HEK293T (cell line): ENCODE measurements at regions not wholly inside any gene's neighbourhood (a gene's known extent, or its start where the extent isn't known, plus 50 kb on each side); places are given as distances from the start of the nearest gene placed in this dataset.

Experiments
- ARNT ChIP-seq: fragments of 450-650 bp; IDR thresholded peaks from 2 replicates; pipeline ENCODE4 v1.6.1; 2017; ENCODE audit warnings: mild to moderate bottlenecking
- FOXA1 ChIP-seq: fragments of 450-650 bp; IDR thresholded peaks from 2 replicates; pipeline ENCODE4 v1.6.1; 2016; ENCODE audit warnings: mild to moderate bottlenecking
- FOXM1 ChIP-seq: fragments of 450-650 bp; IDR thresholded peaks from 2 replicates; pipeline ENCODE4 v1.6.1; 2017; ENCODE audit warnings: mild to moderate bottlenecking, borderline replicate concordance
- L3MBTL2 ChIP-seq: fragments of 450-650 bp; conservative IDR thresholded peaks from 2 replicates; pipeline ENCODE4 v1.6.1; 2016; ENCODE audit warnings: mild to moderate bottlenecking
- LEF1 ChIP-seq: fragments of 450-650 bp; IDR thresholded peaks from 2 replicates; pipeline ENCODE4 v1.6.1; 2017; ENCODE audit warnings: mild to moderate bottlenecking, borderline replicate concordance
- NFRKB ChIP-seq: fragments of 450-650 bp; IDR thresholded peaks from 2 replicates; pipeline ENCODE4 v1.6.1; 2016; ENCODE audit warnings: mild to moderate bottlenecking, moderate library complexity
- SP1 ChIP-seq: fragments of 450-650 bp; IDR thresholded peaks from 2 replicates; pipeline ENCODE4 v1.6.1; 2017

DNA sequence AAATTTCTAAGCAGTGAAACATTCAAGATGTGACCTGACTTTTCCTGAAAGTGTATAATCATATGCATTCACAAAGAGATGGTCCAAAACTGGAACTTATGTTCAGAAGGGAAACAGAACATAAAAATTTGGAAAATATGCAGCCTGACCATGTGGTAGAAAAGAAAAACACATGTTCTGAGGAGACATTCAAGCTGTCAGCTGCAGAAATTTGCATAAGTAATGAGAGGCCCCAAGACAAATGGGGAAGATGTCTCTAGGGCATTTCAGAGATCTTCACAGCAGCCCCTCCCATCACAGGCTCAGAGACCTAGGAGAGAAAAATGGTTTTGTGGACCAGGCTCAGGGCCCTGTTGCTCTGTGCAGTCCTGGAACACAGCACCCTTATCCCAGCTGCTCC, 123.8 kb downstream of the RPIA start:
- TF ChIP-seq FOXA1 (no peak), ARNT (no peak), LEF1 (no peak), FOXM1 (no peak), L3MBTL2 (no peak), NFRKB (no peak), SP1 (no peak)
